Ovary (tissue), 7 donors: ENCODE measurements at regions not wholly inside any gene's neighbourhood (a gene's known extent, or its start where the extent isn't known, plus 50 kb on each side); places are given as distances from the start of the nearest gene placed in this dataset.
A peak's percentile ranks its signal among the peaks of the same experiment; 100 is the strongest.

Experiments used
- DNase-seq, 5 donors: peaks; one replicate each; pipeline ENCODE4 v3.0.0-alpha.2; 2019 to 2020
- H3K27ac ChIP-seq, 2 donors: fragments of 200-600 bp; one replicate each; pipeline versions ENCODE4 v1.5.1 to v1.8.0; 2019 to 2022
- H3K27me3 ChIP-seq: fragments of 200-600 bp; one replicate; pipeline ENCODE4 v1.8.0; 2022
- H3K36me3 ChIP-seq: fragments of 200-600 bp; sonication (generic); one replicate; pipeline ENCODE4 v1.5.1; 2019
- H3K4me1 ChIP-seq: one replicate; pipeline ENCODE4 v1.8.1; 2013; ENCODE audit warnings: mild to moderate bottlenecking, moderate library complexity; ENCODE audit not compliant: insufficient read depth
- H3K4me3 ChIP-seq: fragments of 200-600 bp; sonication (generic); one replicate; pipeline ENCODE4 v1.5.1; 2017
- H3K9me3 ChIP-seq, 2 donors: fragments of 200-600 bp in 1 of 2; sonication (generic) in 1 of 2; one replicate each; pipeline versions ENCODE4 v1.5.1 to v1.8.1; 2013 to 2019; ENCODE audit warnings: mild to moderate bottlenecking in 1 of 2, moderate library complexity in 1 of 2
- CTCF ChIP-seq, 3 donors: fragments of 450-650 bp in 2 of 3; fragments of 200-600 bp in 1 of 3; IDR thresholded peaks; one replicate each; pipeline versions ENCODE4 v1.5.1 to v1.8.0; 2016 to 2022; ENCODE audit warnings: antibody characterized with exemption in 3 of 3, mild to moderate bottlenecking in 1 of 3
- EP300 ChIP-seq: sonication (generic); formaldehyde crosslinking; IDR thresholded peaks from one replicate; pipeline ENCODE4 v1.6.1; 2017; ENCODE audit warnings: antibody characterized with exemption
- POLR2A ChIP-seq: fragments of 450-650 bp; IDR thresholded peaks from one replicate; pipeline ENCODE4 v1.6.1; 2017; ENCODE audit warnings: antibody characterized with exemption, mild to moderate bottlenecking, moderate library complexity
- WGBS, 3 donors: extraction: QIAGEN DNeasy Blood & Tissue Kit in 1 of 3; methylation state at CpG; one replicate each; pipeline versions ENCODE4 v1.1.5 to v1.1.7; 2013 to 2017; 5-methylcytosine and 5-hydroxymethylcytosine counted together
- intact Hi-C, 4 donors: fragments of 100-400 bp; cut with DNase I; formaldehyde crosslinking; loops; one replicate each; pipeline versions ENCODE4 v1.11.0 to v1.15.1; 2022 to 2023
- donor health status: DM: no; HTN: no; CAD: no; lungs with moderate emphysema.
- donor health status: DM: no; HTN: no; CAD: no.
- donor health status: Bipolar disorder and iron deficiency.
- donor health status: DM: no; HTN: no; CAD: no.
- donor health status: DM: yes; HTN: yes; CAD: no.

- no peak overlapping the region for H3K4me3 ChIP-seq
- H3K9me3 ChIP-seq, result no peaks in the 10 kb centered on the region
- H3K27ac ChIP-seq, result no peak overlapping the region
- H3K27me3 ChIP-seq, result no peaks in the 10 kb centered on the region
- TF ChIP-seq EP300 (no peak), POLR2A (no peak), CTCF (IDR thresholded peaks at IDR 0.05) (no peak)
- 75 to 88% (median 87%) methylated on average over 2 of the region's 2 CpGs for WGBS, 3 donors
- intact Hi-C loops, result no loop called here
- H3K4me1 ChIP-seq, result no peaks in the 10 kb centered on the region
- no peaks in the 10 kb centered on the region for H3K36me3 ChIP-seq
- no peak for DNase-seq
Measured at GRCh38 chr2:66686755-66687154, 251.8 kb downstream of the MEIS1 start.

GRCh38 chr2:66688951-66689350 is 254.0 kb downstream of the MEIS1 start:
- no peaks in the 10 kb centered on the region for H3K27me3 ChIP-seq
- intact Hi-C loops, result no loop called here

GRCh38 chr2:66689456-66690051 is 254.6 kb downstream of the MEIS1 start:
- 65 to 93% (median 82%) methylated on average over 5 of the region's 5 CpGs for WGBS, 3 donors
- H3K4me1 ChIP-seq, result no peaks in the 10 kb centered on the region
- no peaks in the 10 kb centered on the region for H3K36me3 ChIP-seq
- H3K4me3 ChIP-seq, result no peak overlapping the region
- intact Hi-C loops, result loop anchor here in 3 of 4 donors (2.0 to 10.0 kb wide), 3 partner anchors 107 to 245 kb away; no protein-coding TSS in a partner anchor
- TF ChIP-seq CTCF (IDR thresholded peaks at IDR 0.05), result no peak
- no peak for TF ChIP-seq POLR2A
- no peak for TF ChIP-seq EP300
- H3K27ac ChIP-seq, result no peak overlapping the region
- no peaks in the 10 kb centered on the region for H3K27me3 ChIP-seq
- no peak for DNase-seq
- no peaks in the 10 kb centered on the region for H3K9me3 ChIP-seq

More at GRCh38 chr2:66688951-66689350, 254.0 kb downstream of the MEIS1 start:
- Histone ChIP-seq H3K27ac (no peak overlapping the region), H3K4me1 (no peaks in the 10 kb centered on the region), H3K4me3 (no peak overlapping the region), H3K9me3 (no peaks in the 10 kb centered on the region), H3K36me3 (no peaks in the 10 kb centered on the region)
- 73 to 90% (median 87%) methylated on average over 8 of the region's 8 CpGs for WGBS, 3 donors
- DNase-seq, result no peak
- no peak for TF ChIP-seq EP300
- TF ChIP-seq CTCF (IDR thresholded peaks at IDR 0.05), result no peak
- no peak for TF ChIP-seq POLR2A

GRCh38 chr2:66691031-66691965 is 256.4 kb downstream of the MEIS1 start:
- TF ChIP-seq POLR2A, result no peak
- TF ChIP-seq EP300, result no peak
- no peak for TF ChIP-seq CTCF (IDR thresholded peaks at IDR 0.05)
- Histone ChIP-seq H3K4me3 (peak overlapping the region; percentile 19), H3K36me3 (no peaks in the 10 kb centered on the region), H3K9me3 (no peaks in the 10 kb centered on the region), H3K4me1 (no peaks in the 10 kb centered on the region), H3K27me3 (no peaks in the 10 kb centered on the region), H3K27ac (no peak overlapping the region)
- intact Hi-C loops, result loop anchor here in 3 of 4 donors (2.0 to 10.0 kb wide), 3 partner anchors 108 to 246 kb away; no protein-coding TSS in a partner anchor
- no peak for DNase-seq
- 26 to 44% (median 43%) methylated on average over 10 of the region's 10 CpGs for WGBS, 3 donors
